ENCODE measurements at regions not wholly inside any gene's neighbourhood (a gene's known extent, or its start where the extent isn't known, plus 50 kb on each side); places are given as distances from the start of the nearest gene placed in this dataset.

- no peak for TF ChIP-seq BHLHE40 (IDR thresholded peaks at IDR 0.05; ENCODE audit: borderline replicate concordance)
- TF ChIP-seq SP1 (IDR thresholded peaks at IDR 0.05), result no peak
- no peak for TF ChIP-seq NFRKB (IDR thresholded peaks at IDR 0.05)
- TF ChIP-seq FOXA1 (IDR thresholded peaks at IDR 0.05), result no peak
- TF ChIP-seq ELF4 (IDR thresholded peaks at IDR 0.05), result no peak
- no peak for TF ChIP-seq LEF1 (IDR thresholded peaks at IDR 0.05; ENCODE audit: borderline replicate concordance)
- no peak for TF ChIP-seq ZNF384 (IDR thresholded peaks at IDR 0.05)
- TF ChIP-seq SUZ12 (IDR thresholded peaks at IDR 0.05), result no peak
- TF ChIP-seq ARNT (IDR thresholded peaks at IDR 0.05), result no peak
Observed at GRCh38 chr7:47000561-47000960, 581.4 kb downstream of the TNS3 start.

Data from HEK293T (cell line).